Vagina (tissue), 2 donors: ENCODE measurements at regions not wholly inside any gene's neighbourhood (a gene's known extent, or its start where the extent isn't known, plus 50 kb on each side); places are given as distances from the start of the nearest gene placed in this dataset.

Experiments used
- POLR2A ChIP-seq, 2 donors: fragments of 450-650 bp; IDR thresholded peaks; one replicate each; pipeline ENCODE4 v1.6.1; 2017; ENCODE audit warnings: antibody characterized with exemption in 2 of 2, mild to moderate bottlenecking in 2 of 2, moderate library complexity in 2 of 2
- POLR2AphosphoS5 ChIP-seq, 2 donors: sonication (generic); formaldehyde crosslinking; IDR thresholded peaks; one replicate each; pipeline ENCODE4 v1.9.0; 2017; ENCODE audit warnings: antibody characterized with exemption in 2 of 2, mild to moderate bottlenecking in 2 of 2, low read depth in 1 of 2; ENCODE audit not compliant: insufficient read depth in 1 of 2
- TF ChIP-seq, protein P1 (sequence below), 3 experiments: fragments of 450-650 bp in 2 of 3; fragments of 200-600 bp in 1 of 3; sonication (generic) in 1 of 3; IDR thresholded peaks; one replicate each; pipeline ENCODE4 v1.5.1; 2017 to 2019; ENCODE audit warnings: antibody characterized with exemption in 3 of 3, mild to moderate bottlenecking in 2 of 3, moderate library complexity in 2 of 3

DNA sequence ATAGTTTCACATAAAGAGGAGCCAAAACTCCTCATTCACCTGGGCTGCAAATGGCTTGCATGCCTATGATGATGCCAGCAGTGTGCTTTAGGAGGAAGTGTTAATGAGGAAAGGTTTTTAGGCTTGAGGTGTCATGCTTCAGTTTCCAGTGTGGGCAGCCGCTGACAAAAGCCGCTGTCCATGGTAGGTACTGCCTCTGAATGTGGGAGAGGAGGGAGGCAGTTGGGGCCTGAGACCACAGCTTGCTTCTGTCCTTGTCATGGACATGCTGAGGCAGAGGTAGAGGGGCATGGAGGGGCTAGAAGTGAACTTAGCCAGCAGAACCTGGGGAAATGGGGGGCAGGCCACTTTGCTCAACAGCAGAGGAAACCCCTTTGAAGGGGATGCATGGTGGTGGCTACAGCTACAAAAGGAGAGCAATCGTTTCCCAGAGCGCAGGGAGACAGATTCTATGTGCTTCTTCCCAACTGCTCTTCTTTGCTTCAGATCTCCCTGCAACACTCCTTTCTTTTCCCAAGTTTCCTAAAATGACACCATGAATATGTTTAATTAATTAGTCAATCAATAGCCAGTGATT, 372.1 kb upstream of the CNR1 start:
- TF ChIP-seq, protein P1, sequence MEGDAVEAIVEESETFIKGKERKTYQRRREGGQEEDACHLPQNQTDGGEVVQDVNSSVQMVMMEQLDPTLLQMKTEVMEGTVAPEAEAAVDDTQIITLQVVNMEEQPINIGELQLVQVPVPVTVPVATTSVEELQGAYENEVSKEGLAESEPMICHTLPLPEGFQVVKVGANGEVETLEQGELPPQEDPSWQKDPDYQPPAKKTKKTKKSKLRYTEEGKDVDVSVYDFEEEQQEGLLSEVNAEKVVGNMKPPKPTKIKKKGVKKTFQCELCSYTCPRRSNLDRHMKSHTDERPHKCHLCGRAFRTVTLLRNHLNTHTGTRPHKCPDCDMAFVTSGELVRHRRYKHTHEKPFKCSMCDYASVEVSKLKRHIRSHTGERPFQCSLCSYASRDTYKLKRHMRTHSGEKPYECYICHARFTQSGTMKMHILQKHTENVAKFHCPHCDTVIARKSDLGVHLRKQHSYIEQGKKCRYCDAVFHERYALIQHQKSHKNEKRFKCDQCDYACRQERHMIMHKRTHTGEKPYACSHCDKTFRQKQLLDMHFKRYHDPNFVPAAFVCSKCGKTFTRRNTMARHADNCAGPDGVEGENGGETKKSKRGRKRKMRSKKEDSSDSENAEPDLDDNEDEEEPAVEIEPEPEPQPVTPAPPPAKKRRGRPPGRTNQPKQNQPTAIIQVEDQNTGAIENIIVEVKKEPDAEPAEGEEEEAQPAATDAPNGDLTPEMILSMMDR (IDR thresholded peaks at IDR 0.05) = no peak
- TF ChIP-seq POLR2A (IDR thresholded peaks at IDR 0.05) (no peak), POLR2AphosphoS5 (IDR thresholded peaks at IDR 0.05; ENCODE audit: insufficient read depth in 1 of 2, low read depth in 1 of 2) (no peak)
